ENCODE measurements at regions not wholly inside any gene's neighbourhood (a gene's known extent, or its start where the extent isn't known, plus 50 kb on each side); places are given as distances from the start of the nearest gene placed in this dataset.

GRCh38 chr19:31611046-31611877 lies 262.0 kb upstream of the TSHZ3 start (continued):
- no peak for TF ChIP-seq HDAC2 (IDR thresholded peaks at IDR 0.05; ENCODE audit: borderline replicate concordance in 1 of 2, low read depth in 2 of 2, low read length in 2 of 2)
- TF ChIP-seq CREB1 (IDR thresholded peaks at IDR 0.05) = no peak
- no peak for TF ChIP-seq TAF1 (IDR thresholded peaks at IDR 0.05; ENCODE audit: low read depth, low read length)
- no peak for TF ChIP-seq SP1 (IDR thresholded peaks at IDR 0.05; ENCODE audit: low read depth, low read length)
- no peak for TF ChIP-seq TCF12 (IDR thresholded peaks at IDR 0.05; ENCODE audit: low read depth, low read length)
- TF ChIP-seq CHD2 (IDR thresholded peaks at IDR 0.05; ENCODE audit: low read length) = no peak
- no peak for TF ChIP-seq KDM5A (IDR thresholded peaks at IDR 0.05; ENCODE audit: low read length)
- TF ChIP-seq RXRA (IDR thresholded peaks at IDR 0.05; ENCODE audit: insufficient read depth, low read depth, low read length) = no peak
- no peak for TF ChIP-seq SIRT6 (IDR thresholded peaks at IDR 0.05; ENCODE audit: low read length)
